Caki2 (cell line): ENCODE measurements at regions not wholly inside any gene's neighbourhood (a gene's known extent, or its start where the extent isn't known, plus 50 kb on each side); places are given as distances from the start of the nearest gene placed in this dataset.

Source experiments
- DNase-seq: peaks from one replicate; pipeline ENCODE4 v3.0.0-alpha.2; 2015; ENCODE audit warnings: low read depth
- in situ Hi-C: cut with HindIII; loops from 2 replicates; pipeline ENCODE4 v1.10.0; 2016; ENCODE audit warnings: low sequenced_read_pairs, low pct_unique_long_range_greater_than_20kb, mixed read lengths

- in situ Hi-C loops: no loop called here
- no peak for DNase-seq
Measured at GRCh38 chr5:5617024-5617423, 194.5 kb downstream of the ICE1 start.

GRCh38 chr5:5616247-5616895 lies 193.9 kb downstream of the ICE1 start:
- no peak for DNase-seq
- in situ Hi-C loops: no loop called here

GRCh38 chr5:5615569-5615968 lies 193.1 kb downstream of the ICE1 start:
- in situ Hi-C loops: no loop called here
- no peak for DNase-seq

GRCh38 chr5:5613261-5613990 lies 190.9 kb downstream of the ICE1 start:
- DNase-seq: no peak
- in situ Hi-C loops: no loop called here

GRCh38 chr5:5612096-5612495 lies 189.6 kb downstream of the ICE1 start:
- in situ Hi-C loops: no loop called here
- DNase-seq: no peak

GRCh38 chr5:5609935-5610334 lies 187.5 kb downstream of the ICE1 start:
- in situ Hi-C loops: no loop called here
- DNase-seq: no peak

GRCh38 chr5:5605170-5605764 lies 182.8 kb downstream of the ICE1 start:
- in situ Hi-C loops: no loop called here
- peak; percentile 29 for DNase-seq

- DNase-seq: no peak
- in situ Hi-C loops: no loop called here
Measured at GRCh38 chr5:5602554-5602953, 180.1 kb downstream of the ICE1 start.

GRCh38 chr5:5598547-5599113 lies 176.2 kb downstream of the ICE1 start:
- peak; percentile 18 for DNase-seq
- in situ Hi-C loops: no loop called here

GRCh38 chr5:5593391-5593790 lies 170.9 kb downstream of the ICE1 start:
- in situ Hi-C loops: no loop called here
- DNase-seq: no peak

GRCh38 chr5:5592541-5592940 lies 170.1 kb downstream of the ICE1 start:
- no peak for DNase-seq
- in situ Hi-C loops: no loop called here

- in situ Hi-C loops: no loop called here
- DNase-seq: no peak
Measured at GRCh38 chr5:5591567-5591966, 169.1 kb downstream of the ICE1 start.

- in situ Hi-C loops: no loop called here
- DNase-seq: no peak
Measured at GRCh38 chr5:5589857-5590256, 167.4 kb downstream of the ICE1 start.

- in situ Hi-C loops: no loop called here
Measured at GRCh38 chr5:5588887-5589826, 166.7 kb downstream of the ICE1 start.

GRCh38 chr5:5588386-5588785 lies 165.9 kb downstream of the ICE1 start:
- DNase-seq: no peak
- in situ Hi-C loops: no loop called here

More at GRCh38 chr5:5588887-5589826, 166.7 kb downstream of the ICE1 start:
- no peak for DNase-seq

GRCh38 chr5:5587474-5587873 lies 165.0 kb downstream of the ICE1 start:
- in situ Hi-C loops: no loop called here
- DNase-seq: no peak

GRCh38 chr5:5586721-5587120 lies 164.2 kb downstream of the ICE1 start:
- in situ Hi-C loops: no loop called here
- DNase-seq: no peak

GRCh38 chr5:5585751-5586341 lies 163.4 kb downstream of the ICE1 start:
- in situ Hi-C loops: no loop called here
- no peak for DNase-seq
